Mesendoderm (in vitro differentiated cells): ENCODE measurements at regions not wholly inside any gene's neighbourhood (a gene's known extent, or its start where the extent isn't known, plus 50 kb on each side); places are given as distances from the start of the nearest gene placed in this dataset.

Experiments used
- DNase-seq: peaks from one replicate; pipeline ENCODE4 v3.0.0; 2013
- H2AK5ac ChIP-seq: 2 replicates; pipeline ENCODE4 v1.6.1; 2013; ENCODE audit warnings: low read length, inconsistent platforms
- H2BK120ac ChIP-seq: 2 replicates; pipeline ENCODE4 v1.6.1; 2013; ENCODE audit warnings: low read depth, mild to moderate bottlenecking, low read length, moderate library complexity, mixed read lengths
- H2BK15ac ChIP-seq: replicated peaks from 2 replicates; pipeline ENCODE4 v1.6.1; 2013; ENCODE audit warnings: low read depth, mild to moderate bottlenecking, moderate library complexity
- H2BK5ac ChIP-seq: 2 replicates; pipeline ENCODE4 v1.6.1; 2013; ENCODE audit warnings: low read length, inconsistent platforms
- H3K18ac ChIP-seq: 2 replicates; pipeline ENCODE4 v1.6.1; 2013; ENCODE audit warnings: mild to moderate bottlenecking, low read length, mixed read lengths
- H3K23ac ChIP-seq: one replicate; pipeline ENCODE4 v1.6.1; 2013; ENCODE audit warnings: low read length
- H3K27ac ChIP-seq: 2 replicates; pipeline ENCODE4 v1.5.1; 2013; ENCODE audit warnings: low read depth, mild to moderate bottlenecking, inconsistent platforms, low read length, moderate library complexity
- H3K27me3 ChIP-seq: 2 replicates; pipeline ENCODE4 v1.6.1; 2013; ENCODE audit warnings: low read length, control low read depth, mild to moderate bottlenecking, inconsistent platforms; ENCODE audit not compliant: insufficient read depth, poor library complexity
- H3K36me3 ChIP-seq: 2 replicates; pipeline ENCODE4 v1.6.1; 2013; ENCODE audit warnings: low read length, inconsistent platforms; ENCODE audit not compliant: control insufficient read depth, insufficient read depth
- H3K4ac ChIP-seq: one replicate; pipeline ENCODE4 v1.6.1; 2013; ENCODE audit warnings: low read depth, mild to moderate bottlenecking, low read length, moderate library complexity
- H3K4me1 ChIP-seq: 2 replicates; pipeline ENCODE4 v1.6.1; 2013; ENCODE audit warnings: low read depth, low read length, inconsistent platforms; ENCODE audit not compliant: control insufficient read depth
- H3K4me2 ChIP-seq: 2 replicates; pipeline ENCODE4 v1.6.1; 2013; ENCODE audit warnings: low read length
- H3K4me3 ChIP-seq: 2 replicates; pipeline ENCODE4 v1.5.1; 2013; ENCODE audit warnings: mild to moderate bottlenecking, low read length
- H3K56ac ChIP-seq: one replicate; pipeline ENCODE4 v1.6.1; 2013; ENCODE audit warnings: low read length
- H3K79me1 ChIP-seq: 2 replicates; pipeline ENCODE4 v1.6.1; 2013; ENCODE audit warnings: low read length, inconsistent platforms
- H3K79me2 ChIP-seq: 2 replicates; pipeline ENCODE4 v1.6.1; 2013; ENCODE audit warnings: mild to moderate bottlenecking, low read length; ENCODE audit not compliant: control insufficient read depth, insufficient read depth
- H3K9ac ChIP-seq: 2 replicates; pipeline ENCODE4 v1.6.1; 2013; ENCODE audit warnings: low read length, inconsistent platforms
- H4K5ac ChIP-seq: one replicate; pipeline ENCODE4 v1.6.1; 2013; ENCODE audit warnings: low read length
- H4K8ac ChIP-seq: one replicate; pipeline ENCODE4 v1.6.1; 2013; ENCODE audit warnings: low read depth, mild to moderate bottlenecking, control low read depth, low read length, moderate library complexity
- WGBS: extraction: QIAGEN DNeasy Blood & Tissue Kit; methylation state at CpG from one replicate; pipeline ENCODE4 v1.1.7; 2013; ENCODE audit warnings: low lambda C conversion rate, missing lambda C conversion rate; ENCODE audit not compliant: insufficient coverage; ENCODE audit errors: extremely low coverage; 5-methylcytosine and 5-hydroxymethylcytosine counted together

- no peak overlapping the region for H3K18ac ChIP-seq
- H3K4ac ChIP-seq: no peak overlapping the region
- H4K5ac ChIP-seq: no peak overlapping the region
- no peak overlapping the region for H2BK120ac ChIP-seq
- no peak overlapping the region for H3K27ac ChIP-seq
- H3K79me1 ChIP-seq: no peaks in the 10 kb centered on the region
- H3K36me3 ChIP-seq: no peaks in the 10 kb centered on the region
- H2AK5ac ChIP-seq: no peak overlapping the region
- no peak overlapping the region for H3K9ac ChIP-seq
- H3K79me2 ChIP-seq: no peaks in the 10 kb centered on the region
- WGBS: no CpG with 5 or more reads among the region's 5 CpGs
- H2BK5ac ChIP-seq: no peak overlapping the region
- no peak overlapping the region for H4K8ac ChIP-seq
- H2BK15ac ChIP-seq: no peak overlapping the region
- DNase-seq: no peak
- no peak overlapping the region for H3K56ac ChIP-seq
- H3K4me1 ChIP-seq: no peaks in the 10 kb centered on the region
- H3K4me2 ChIP-seq: no peak overlapping the region
- no peak overlapping the region for H3K23ac ChIP-seq
- H3K4me3 ChIP-seq: no peak overlapping the region
- H3K27me3 ChIP-seq: no peaks in the 10 kb centered on the region
Observed at GRCh38 chr1:62988867-62989266, 204.9 kb downstream of the ATG4C start.

- no peak overlapping the region for H3K9ac ChIP-seq
- H3K27ac ChIP-seq: no peak overlapping the region
- no peaks in the 10 kb centered on the region for H3K27me3 ChIP-seq
- H3K4me1 ChIP-seq: no peaks in the 10 kb centered on the region
- no peak overlapping the region for H4K8ac ChIP-seq
- H3K36me3 ChIP-seq: no peaks in the 10 kb centered on the region
- no peaks in the 10 kb centered on the region for H3K79me2 ChIP-seq
- no peak overlapping the region for H2AK5ac ChIP-seq
- no peak overlapping the region for H2BK5ac ChIP-seq
- H3K4me2 ChIP-seq: no peak overlapping the region
- H2BK15ac ChIP-seq: no peak overlapping the region
- DNase-seq: peak; percentile 67
- H2BK120ac ChIP-seq: no peak overlapping the region
- WGBS: no CpG with 5 or more reads among the region's 5 CpGs
- H3K18ac ChIP-seq: no peak overlapping the region
- no peak overlapping the region for H3K56ac ChIP-seq
- H3K79me1 ChIP-seq: no peaks in the 10 kb centered on the region
- H3K23ac ChIP-seq: no peak overlapping the region
- no peak overlapping the region for H3K4me3 ChIP-seq
- H3K4ac ChIP-seq: no peak overlapping the region
- no peak overlapping the region for H4K5ac ChIP-seq
Observed at GRCh38 chr1:62989497-62989896, 205.6 kb downstream of the ATG4C start.

GRCh38 chr1:62991152-62991551 lies 207.2 kb downstream of the ATG4C start:
- H3K4ac ChIP-seq: no peak overlapping the region
- peak; percentile 58 for DNase-seq
- no peak overlapping the region for H2BK5ac ChIP-seq
- H3K36me3 ChIP-seq: no peaks in the 10 kb centered on the region
- H3K23ac ChIP-seq: no peak overlapping the region
- no peaks in the 10 kb centered on the region for H3K79me2 ChIP-seq
- no peak overlapping the region for H2BK15ac ChIP-seq
- H3K79me1 ChIP-seq: no peaks in the 10 kb centered on the region
- no peaks in the 10 kb centered on the region for H3K27me3 ChIP-seq
- no peak overlapping the region for H3K9ac ChIP-seq
- no peak overlapping the region for H4K8ac ChIP-seq
- H3K4me3 ChIP-seq: no peak overlapping the region
- H3K27ac ChIP-seq: no peak overlapping the region
- no CpG with 5 or more reads among the region's 3 CpGs for WGBS
- H3K4me2 ChIP-seq: no peak overlapping the region
- H3K18ac ChIP-seq: no peak overlapping the region
- H2AK5ac ChIP-seq: no peak overlapping the region
- H4K5ac ChIP-seq: no peak overlapping the region
- H3K4me1 ChIP-seq: no peaks in the 10 kb centered on the region
- H2BK120ac ChIP-seq: no peak overlapping the region
- H3K56ac ChIP-seq: no peak overlapping the region

GRCh38 chr1:62993844-62994243 lies 209.9 kb downstream of the ATG4C start:
- H3K36me3 ChIP-seq: no peaks in the 10 kb centered on the region
- no peak for DNase-seq
- H3K4ac ChIP-seq: no peak overlapping the region
- H3K4me3 ChIP-seq: no peak overlapping the region
- no peaks in the 10 kb centered on the region for H3K4me1 ChIP-seq
- H4K8ac ChIP-seq: no peak overlapping the region
- no peak overlapping the region for H2BK5ac ChIP-seq
- no peak overlapping the region for H2BK15ac ChIP-seq
- no CpG with 5 or more reads among the region's 5 CpGs for WGBS
- H3K27ac ChIP-seq: no peak overlapping the region
- no peaks in the 10 kb centered on the region for H3K79me2 ChIP-seq
- H2BK120ac ChIP-seq: no peak overlapping the region
- no peak overlapping the region for H4K5ac ChIP-seq
- no peaks in the 10 kb centered on the region for H3K79me1 ChIP-seq
- H2AK5ac ChIP-seq: no peak overlapping the region
- no peak overlapping the region for H3K9ac ChIP-seq
- H3K27me3 ChIP-seq: no peaks in the 10 kb centered on the region
- no peak overlapping the region for H3K4me2 ChIP-seq
- H3K23ac ChIP-seq: no peak overlapping the region
- H3K18ac ChIP-seq: no peak overlapping the region
- no peak overlapping the region for H3K56ac ChIP-seq

- H4K8ac ChIP-seq: no peak overlapping the region
- no peak overlapping the region for H2BK120ac ChIP-seq
- H3K27ac ChIP-seq: no peak overlapping the region
- no peak overlapping the region for H3K4me2 ChIP-seq
- H2AK5ac ChIP-seq: no peak overlapping the region
- no peak overlapping the region for H4K5ac ChIP-seq
- no peak overlapping the region for H3K4ac ChIP-seq
- no peaks in the 10 kb centered on the region for H3K79me2 ChIP-seq
- no peaks in the 10 kb centered on the region for H3K27me3 ChIP-seq
- no peaks in the 10 kb centered on the region for H3K4me1 ChIP-seq
- H3K79me1 ChIP-seq: no peaks in the 10 kb centered on the region
- DNase-seq: no peak
- no peak overlapping the region for H2BK15ac ChIP-seq
- H3K9ac ChIP-seq: no peak overlapping the region
- H3K4me3 ChIP-seq: no peak overlapping the region
- H2BK5ac ChIP-seq: no peak overlapping the region
- no peak overlapping the region for H3K18ac ChIP-seq
- no peaks in the 10 kb centered on the region for H3K36me3 ChIP-seq
- no peak overlapping the region for H3K23ac ChIP-seq
- H3K56ac ChIP-seq: no peak overlapping the region
- WGBS: no CpG with 5 or more reads among the region's 4 CpGs
Observed at GRCh38 chr1:62995173-62995572, 211.2 kb downstream of the ATG4C start.

- H3K4me1 ChIP-seq: peaks cover 2% of the 10 kb centered on the region
- no CpG with 5 or more reads among the region's 5 CpGs for WGBS
Observed at GRCh38 chr1:62997884-62998283, 214.0 kb downstream of the ATG4C start.

More at GRCh38 chr1:62997884-62998283, 214.0 kb downstream of the ATG4C start:
- no peak overlapping the region for H3K4me2 ChIP-seq
- no peaks in the 10 kb centered on the region for H3K27me3 ChIP-seq
- DNase-seq: no peak
- H2BK120ac ChIP-seq: no peak overlapping the region
- no peak overlapping the region for H3K18ac ChIP-seq
- H3K79me1 ChIP-seq: no peaks in the 10 kb centered on the region
- H2BK15ac ChIP-seq: no peak overlapping the region
- H3K4ac ChIP-seq: no peak overlapping the region
- no peak overlapping the region for H3K9ac ChIP-seq
- H3K56ac ChIP-seq: no peak overlapping the region
- H3K27ac ChIP-seq: no peak overlapping the region
- no peak overlapping the region for H2BK5ac ChIP-seq
- no peak overlapping the region for H2AK5ac ChIP-seq
- H4K8ac ChIP-seq: no peak overlapping the region
- no peaks in the 10 kb centered on the region for H3K79me2 ChIP-seq
- no peaks in the 10 kb centered on the region for H3K36me3 ChIP-seq
- no peak overlapping the region for H3K4me3 ChIP-seq
- H4K5ac ChIP-seq: no peak overlapping the region
- H3K23ac ChIP-seq: no peak overlapping the region
